HepG2 (cell line): ENCODE measurements at regions not wholly inside any gene's neighbourhood (a gene's known extent, or its start where the extent isn't known, plus 50 kb on each side); places are given as distances from the start of the nearest gene placed in this dataset.
A peak's percentile ranks its signal among the peaks of the same experiment; 100 is the strongest.

Experiments
- ATAC-seq: fragments of 200-7000 bp; cut with Tn5 transposase; 3 replicates; pipeline ENCODE4 v1.9.1; 2020; ENCODE audit warnings: mild to moderate bottlenecking, moderate library complexity
- BruUV-seq: library from RNA; stranded (reverse); fragments of 400-500 nt; replicated peaks from 2 replicates; lab custom pipeline; 2021; lab: Mats Ljungman, UMichigan
- CTCF ChIA-PET: fragments of 300-600 bp; formaldehyde crosslinking; extraction: SDS; loops from one replicate; lab custom pipeline; 2021; ENCODE audit warnings: low total read pairs, inconsistent platforms, low intra/inter-chr PET ratio; lab: Yijun Ruan, JAX
- POLR2A ChIA-PET: fragments of 350-600 bp; sonication (Branson Sonifier 250); formaldehyde crosslinking; loops from one replicate; lab custom pipeline; 2020; ENCODE audit warnings: antibody characterized with exemption, inconsistent platforms; lab: Yijun Ruan, JAX
- DNase-seq: peaks from one replicate; pipeline ENCODE4 v3.0.0-alpha.2; 2015; ENCODE audit warnings: low spot score
- FAIRE-seq: peaks from 3 replicates; lab custom pipeline; 2011; peaks lifted over from hg19 to GRCh38; lab: Jason Lieb, UNC
- H2AFZ ChIP-seq: one replicate; pipeline ENCODE4 v1.6.1; 2011; ENCODE audit warnings: low read length, inconsistent platforms
- H3K27ac ChIP-seq: fragments of 300-600 bp; 3 replicates; pipeline ENCODE4 v1.8.0; 2011; ENCODE audit warnings: mixed run types, mild to moderate bottlenecking, mixed read lengths, low read length, inconsistent platforms; ENCODE audit not compliant: insufficient read depth; ENCODE audit errors: extremely low read length
- H3K27me3 ChIP-seq, 2 experiments: fragments of 200-600 bp in 1 of 2; 2 replicates in 1 of 2; 3 replicates in 1 of 2; pipeline versions ENCODE4 v1.6.0 to v1.8.0; 2011; ENCODE audit warnings: low read length in 2 of 2, mild to moderate bottlenecking in 2 of 2, moderate library complexity in 2 of 2, inconsistent platforms in 1 of 2; ENCODE audit not compliant: insufficient read depth in 2 of 2, control insufficient read depth in 1 of 2
- H3K36me3 ChIP-seq, 2 experiments: fragments of 200-600 bp in 1 of 2; replicated peaks in 1 of 2; 2 replicates in 1 of 2; 3 replicates in 1 of 2; pipeline versions ENCODE4 v1.5.1 to v1.8.0; 2011; ENCODE audit warnings: low read length in 2 of 2, inconsistent platforms in 1 of 2; ENCODE audit not compliant: insufficient read depth in 2 of 2, control insufficient read depth in 1 of 2
- H3K4me1 ChIP-seq: 2 replicates; pipeline ENCODE4 v1.5.1; 2012; ENCODE audit warnings: low read length, inconsistent platforms; ENCODE audit not compliant: insufficient read depth
- H3K4me2 ChIP-seq: 2 replicates; pipeline ENCODE4 v1.6.0; 2011; ENCODE audit warnings: low read depth, low read length, inconsistent platforms
- H3K4me3 ChIP-seq, 3 experiments: fragments of 200-600 bp in 1 of 3; sonication (generic), shearing (Covaris generic) in 1 of 3; replicated peaks in 1 of 3; 2 replicates each; pipeline ENCODE4 v1.5.1; 2011 to 2016; ENCODE audit warnings: low read length in 3 of 3, inconsistent platforms in 2 of 3, low read depth in 2 of 3, mild to moderate bottlenecking in 2 of 3, control low read depth in 1 of 3, mixed read lengths in 1 of 3; ENCODE audit not compliant: insufficient read depth in 1 of 3
- H3K79me2 ChIP-seq: one replicate; pipeline ENCODE4 v1.6.1; 2011; ENCODE audit warnings: low read length, inconsistent platforms; ENCODE audit not compliant: insufficient read depth
- H3K9ac ChIP-seq: 2 replicates; pipeline ENCODE4 v1.6.0; 2011; ENCODE audit warnings: mild to moderate bottlenecking, low read depth, low read length, inconsistent platforms; ENCODE audit not compliant: insufficient read depth
- H3K9me3 ChIP-seq: 2 replicates; pipeline ENCODE4 v1.5.1; 2012; ENCODE audit warnings: mild to moderate bottlenecking, low read length
- H4K20me1 ChIP-seq: 2 replicates; pipeline ENCODE4 v1.6.0; 2011; ENCODE audit warnings: inconsistent platforms, mild to moderate bottlenecking, low read length, moderate library complexity; ENCODE audit not compliant: insufficient read depth
- ATF7 ChIP-seq, 2 experiments: fragments of 450-650 bp in 1 of 2; sonication (generic) in 1 of 2; formaldehyde crosslinking in 1 of 2; IDR thresholded peaks; 2 replicates each; pipeline versions ENCODE4 v1.4.0 to v1.6.1; 2016 to 2020; ENCODE audit warnings: antibody characterized with exemption in 1 of 2, mild to moderate bottlenecking in 1 of 2, missing genetic modification reagents in 1 of 2
- BHLHE40 ChIP-seq: IDR thresholded peaks from 2 replicates; pipeline ENCODE4 v1.6.1; 2011; ENCODE audit warnings: low read length, improper control_type of control experiment
- GABPA ChIP-seq, 2 experiments: IDR thresholded peaks; 2 replicates each; pipeline ENCODE4 v1.6.1; 2011 to 2016; ENCODE audit warnings: low read depth in 2 of 2, low read length in 1 of 2, missing biosample characterization in 1 of 2, missing genetic modification characterization in 1 of 2
- GZF1 ChIP-seq: sonication (generic); formaldehyde crosslinking; IDR thresholded peaks from 2 replicates; pipeline ENCODE4 v1.5.1; 2020; ENCODE audit warnings: mild to moderate bottlenecking, missing genetic modification reagents
- HNRNPK ChIP-seq: fragments of 200-400 bp; formaldehyde crosslinking; IDR thresholded peaks from 2 replicates; pipeline ENCODE4 v1.6.1; 2018; ENCODE audit warnings: low read length, low read depth, moderate library complexity, mild to moderate bottlenecking; ENCODE audit not compliant: poor library complexity, severe bottlenecking
- MED1 ChIP-seq: sonication (generic); formaldehyde crosslinking; IDR thresholded peaks from 2 replicates; pipeline ENCODE4 v1.4.0; 2020; ENCODE audit warnings: missing genetic modification reagents
- NFIC ChIP-seq: IDR thresholded peaks from 2 replicates; pipeline ENCODE4 v1.6.1; 2012; ENCODE audit warnings: mild to moderate bottlenecking, low read length, inconsistent platforms
- SMARCC2 ChIP-seq: fragments of 450-650 bp; IDR thresholded peaks from 2 replicates; pipeline ENCODE4 v1.6.1; 2017; ENCODE audit warnings: antibody characterized with exemption, mild to moderate bottlenecking
- SOX13 ChIP-seq, 3 experiments: fragments of 450-650 bp in 1 of 3; sonication (generic) in 1 of 3; formaldehyde crosslinking in 1 of 3; IDR thresholded peaks in 2 of 3; conservative IDR thresholded peaks in 1 of 3; 2 replicates each; pipeline versions ENCODE4 v1.5.0 to v1.6.1; 2016 to 2020; ENCODE audit warnings: antibody characterized with exemption in 1 of 3, mild to moderate bottlenecking in 1 of 3, missing compliant biosample characterization in 1 of 3, missing genetic modification reagents in 1 of 3, moderate library complexity in 1 of 3
- TMF1 ChIP-seq: sonication (generic); formaldehyde crosslinking; IDR thresholded peaks from 2 replicates; pipeline ENCODE4 v1.8.1; 2022; ENCODE audit warnings: low read depth, missing genetic modification reagents
- ZNF138 ChIP-seq: sonication (generic); formaldehyde crosslinking; IDR thresholded peaks from 2 replicates; pipeline ENCODE4 v1.5.0; 2020; ENCODE audit warnings: mild to moderate bottlenecking, low read depth, missing genetic modification reagents
- ZNF747 ChIP-seq: sonication (generic); formaldehyde crosslinking; IDR thresholded peaks from 2 replicates; pipeline ENCODE4 v1.8.1; 2023; ENCODE audit warnings: missing genetic modification reagents, mild to moderate bottlenecking, borderline replicate concordance
- WGBS: methylation state at CpG from one replicate; pipeline ENCODE4 v1.1.6; 2017; ENCODE audit warnings: low lambda C conversion rate; 5-methylcytosine and 5-hydroxymethylcytosine counted together
- in situ Hi-C: cut with HindIII; loops from 2 replicates; pipeline ENCODE4 v1.10.0; 2017; ENCODE audit warnings: low pct_unique_long_range_greater_than_20kb; ENCODE audit not compliant: extremely low pct_ligation_motif_present
- intact Hi-C: fragments of 100-400 bp; cut with micrococcal nuclease; formaldehyde crosslinking; loops from one replicate; pipeline ENCODE4 v1.10.0; 2022; ENCODE audit not compliant: unreplicated experiment
- TF ChIP-seq, protein P1 (sequence below): IDR thresholded peaks from 2 replicates; pipeline ENCODE4 v1.6.1; 2016; ENCODE audit warnings: missing compliant biosample characterization, missing genetic modification reagents, borderline replicate concordance
- TF ChIP-seq, protein P2 (sequence below): sonication (generic); formaldehyde crosslinking; IDR thresholded peaks from 2 replicates; pipeline ENCODE4 v1.4.0; 2020; ENCODE audit warnings: missing genetic modification reagents
- TF ChIP-seq, protein P3 (sequence below): sonication (generic); formaldehyde crosslinking; IDR thresholded peaks from 2 replicates; pipeline ENCODE4 v1.4.0; 2020; ENCODE audit warnings: mild to moderate bottlenecking, missing genetic modification reagents

DNA sequence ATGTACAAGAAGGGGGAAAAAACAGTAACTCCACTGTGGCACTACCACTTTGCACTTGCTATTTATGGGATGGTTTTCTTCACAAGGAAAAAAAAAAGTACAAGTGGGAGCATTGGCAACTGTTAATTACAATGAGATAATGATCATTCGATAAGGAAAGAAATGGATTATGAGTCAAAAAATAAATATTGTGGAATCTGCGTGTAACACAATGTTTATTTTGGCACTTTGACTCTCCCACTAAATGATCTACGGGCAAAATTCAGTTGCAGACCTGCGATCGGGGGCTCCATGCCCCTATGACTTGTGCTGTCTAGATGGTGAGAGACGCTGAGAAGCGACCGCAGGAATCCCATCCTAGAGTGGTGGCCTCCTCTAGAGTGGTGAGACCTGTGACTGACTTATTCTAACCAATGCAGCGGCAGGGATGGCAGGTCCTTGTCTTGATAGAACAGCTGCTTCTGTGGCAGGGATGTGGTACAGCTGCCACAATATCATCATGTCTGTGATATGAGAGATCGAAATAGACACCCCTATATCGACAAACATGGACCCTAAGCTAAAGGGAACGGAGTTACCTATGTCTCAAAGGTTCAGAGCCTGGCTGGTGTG lies 345.0 kb upstream of the KLF6 start:
- Histone ChIP-seq H3K4me3 (no peak overlapping the region), H3K4me1 (peaks cover 26% of the 10 kb centered on the region), H3K79me2 (no peaks in the 10 kb centered on the region), H2AFZ (no peak overlapping the region), H3K27me3 (no peaks in the 10 kb centered on the region), H3K4me2 (no peak overlapping the region), H3K9ac (no peak overlapping the region), H4K20me1 (no peaks in the 10 kb centered on the region), H3K27ac (no peak overlapping the region), H3K36me3 (no peaks in the 10 kb centered on the region), H3K9me3 (peaks cover 14% of the 10 kb centered on the region)
- ATAC-seq = no peak
- TF ChIP-seq HNRNPK = no peak
- TF ChIP-seq ZNF138 (CRISPR knock-in tag) = no peak
- TF ChIP-seq, protein P1, sequence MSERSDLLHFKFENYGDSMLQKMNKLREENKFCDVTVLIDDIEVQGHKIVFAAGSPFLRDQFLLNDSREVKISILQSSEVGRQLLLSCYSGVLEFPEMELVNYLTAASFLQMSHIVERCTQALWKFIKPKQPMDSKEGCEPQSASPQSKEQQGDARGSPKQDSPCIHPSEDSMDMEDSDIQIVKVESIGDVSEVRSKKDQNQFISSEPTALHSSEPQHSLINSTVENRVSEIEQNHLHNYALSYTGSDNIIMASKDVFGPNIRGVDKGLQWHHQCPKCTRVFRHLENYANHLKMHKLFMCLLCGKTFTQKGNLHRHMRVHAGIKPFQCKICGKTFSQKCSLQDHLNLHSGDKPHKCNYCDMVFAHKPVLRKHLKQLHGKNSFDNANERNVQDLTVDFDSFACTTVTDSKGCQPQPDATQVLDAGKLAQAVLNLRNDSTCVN (CRISPR knock-in tag) = no peak
- no peak for TF ChIP-seq ATF7 (IDR thresholded peaks at IDR 0.05)
- no peak for TF ChIP-seq ATF7 (CRISPR knock-in tag; IDR thresholded peaks at IDR 0.05)
- WGBS = 24% methylated on average over 12 of the region's 12 CpGs
- BruUV-seq = no TSS peak
- in situ Hi-C loops (no loop called here), intact Hi-C loops (no loop called here)
- no peak for FAIRE-seq
- DNase-seq = no peak
- POLR2A ChIA-PET = no interaction called here
- CTCF ChIA-PET = no interaction called here

DNA sequence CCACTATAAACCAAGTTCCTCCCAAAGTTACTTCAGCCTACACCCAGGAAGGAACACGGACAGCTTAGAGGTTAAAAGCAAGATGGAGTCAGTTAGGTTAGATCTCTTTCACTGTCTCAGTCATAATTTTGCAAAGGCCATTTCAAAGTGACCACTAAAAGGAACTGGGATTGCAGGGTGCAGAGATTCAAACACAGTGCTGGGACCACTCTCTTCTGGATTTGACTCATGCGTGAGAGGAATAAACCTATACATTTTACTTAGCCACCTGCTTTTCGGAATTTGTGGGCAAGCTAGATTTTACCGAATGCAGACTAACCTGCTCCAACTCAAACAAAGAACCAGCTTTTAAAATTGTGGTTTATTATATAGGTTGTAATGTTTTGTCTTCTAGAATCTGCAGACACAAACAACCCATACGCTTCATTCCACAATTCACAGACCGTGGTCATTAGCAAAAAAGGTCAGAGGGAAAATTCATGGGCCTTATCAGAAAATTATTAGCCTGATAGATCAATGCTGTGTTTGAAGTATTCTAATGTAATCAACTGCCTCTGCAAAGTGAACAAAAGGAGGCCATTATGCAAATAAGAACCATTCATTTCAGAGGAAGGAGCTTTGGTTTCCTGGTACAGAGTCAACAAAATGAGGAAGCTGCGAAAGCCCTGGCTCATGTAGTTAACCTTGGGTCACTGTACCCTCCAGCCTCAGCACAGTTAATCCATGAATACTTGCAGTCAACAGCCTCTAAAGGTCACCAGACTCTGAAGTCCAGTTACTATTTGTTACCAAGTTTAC lies 342.7 kb upstream of the KLF6 start:
- no peaks in the 10 kb centered on the region for H3K27me3 ChIP-seq
- ATAC-seq (peak; percentile 76), DNase-seq (peak; percentile 26), FAIRE-seq (no peak)
- no peak overlapping the region for H2AFZ ChIP-seq
- ChIA-PET POLR2A (no interaction called here), CTCF (no interaction called here)
- no peaks in the 10 kb centered on the region for H4K20me1 ChIP-seq
- in situ Hi-C loops = no loop called here
- BruUV-seq = no TSS peak
- 26% methylated on average over 7 of the region's 7 CpGs for WGBS
- H3K4me2 ChIP-seq = no peak overlapping the region
- no peak overlapping the region for H3K9ac ChIP-seq
- peaks cover 14% of the 10 kb centered on the region for H3K9me3 ChIP-seq
- no peaks in the 10 kb centered on the region for H3K79me2 ChIP-seq
- intact Hi-C loops = no loop called here
- H3K4me3 ChIP-seq = no peak overlapping the region
- peaks cover 26% of the 10 kb centered on the region for H3K4me1 ChIP-seq
- no peaks in the 10 kb centered on the region for H3K36me3 ChIP-seq
- no peak overlapping the region for H3K27ac ChIP-seq
- no peak for TF ChIP-seq BHLHE40
- no peak for TF ChIP-seq NFIC
- TF ChIP-seq TMF1 (CRISPR knock-in tag) = no peak
- TF ChIP-seq GZF1 = no peak
- TF ChIP-seq, protein P2, sequence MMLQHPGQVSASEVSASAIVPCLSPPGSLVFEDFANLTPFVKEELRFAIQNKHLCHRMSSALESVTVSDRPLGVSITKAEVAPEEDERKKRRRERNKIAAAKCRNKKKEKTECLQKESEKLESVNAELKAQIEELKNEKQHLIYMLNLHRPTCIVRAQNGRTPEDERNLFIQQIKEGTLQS (CRISPR knock-in tag) = no peak
- no peak for TF ChIP-seq ZNF747
- no peak for TF ChIP-seq SOX13 (IDR thresholded peaks at IDR 0.05)
- TF ChIP-seq SOX13 (CRISPR knock-in tag; conservative IDR thresholded peaks at IDR 0.05 in 1 of 2, IDR thresholded peaks at IDR 0.05 in 1 of 2) = peak in 1 of 2 experiments; percentile 76; a peak in 2 of 4 replicates
- TF ChIP-seq, protein P3, sequence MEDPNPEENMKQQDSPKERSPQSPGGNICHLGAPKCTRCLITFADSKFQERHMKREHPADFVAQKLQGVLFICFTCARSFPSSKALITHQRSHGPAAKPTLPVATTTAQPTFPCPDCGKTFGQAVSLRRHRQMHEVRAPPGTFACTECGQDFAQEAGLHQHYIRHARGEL = no peak
- no peak for TF ChIP-seq GABPA (IDR thresholded peaks at IDR 0.05; ENCODE audit: low read depth, low read length)
- TF ChIP-seq GABPA (CRISPR knock-in tag; IDR thresholded peaks at IDR 0.05; ENCODE audit: low read depth) = peak; percentile 56
- peak; percentile 57 for TF ChIP-seq MED1
- TF ChIP-seq SMARCC2 = no peak
